Loucy (cell line): ENCODE measurements at regions not wholly inside any gene's neighbourhood (a gene's known extent, or its start where the extent isn't known, plus 50 kb on each side); places are given as distances from the start of the nearest gene placed in this dataset.

Source experiments
- CTCF ChIP-seq: fragments of 200-600 bp; sonication (generic); conservative IDR thresholded peaks from 2 replicates; pipeline ENCODE4 v1.5.1; 2014; ENCODE audit warnings: mild to moderate bottlenecking, antibody characterized with exemption, low read length
- EZH2phosphoT487 ChIP-seq: fragments of 200-600 bp; IDR thresholded peaks from 2 replicates; pipeline ENCODE4 v1.6.1; 2018; ENCODE audit warnings: antibody characterized with exemption, mild to moderate bottlenecking, moderate library complexity, borderline replicate concordance

DNA sequence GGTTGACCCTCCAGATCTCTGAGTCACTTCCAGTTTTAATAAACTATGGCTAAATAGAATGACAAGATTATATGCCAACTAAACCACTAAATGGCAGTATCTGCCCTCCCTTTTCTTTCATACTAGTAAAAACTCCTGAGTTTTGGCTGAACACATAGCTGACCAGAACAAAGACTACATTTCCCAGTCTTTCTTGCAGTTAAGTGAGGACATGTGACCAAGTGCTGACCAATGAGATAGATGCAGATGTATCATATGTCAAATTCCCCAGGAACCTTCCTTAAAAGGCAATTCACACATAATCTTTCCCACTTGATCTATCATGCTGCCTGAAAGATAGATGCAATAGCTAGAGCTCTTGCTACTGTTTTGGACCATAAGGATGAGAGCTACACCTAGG, 191.3 kb downstream of the SHOX2 start:
- TF ChIP-seq CTCF, result no peak
- TF ChIP-seq EZH2phosphoT487, result no peak
